Sigmoid colon (tissue), 4 donors: ENCODE measurements at regions not wholly inside any gene's neighbourhood (a gene's known extent, or its start where the extent isn't known, plus 50 kb on each side); places are given as distances from the start of the nearest gene placed in this dataset.

Experiments
- CTCF ChIP-seq, 4 experiments: fragments of 450-650 bp in 3 of 4; fragments of 200-600 bp in 1 of 4; IDR thresholded peaks; one replicate each; pipeline ENCODE4 v1.5.1; 2016 to 2019; ENCODE audit warnings: antibody characterized with exemption in 4 of 4, mild to moderate bottlenecking in 3 of 4, moderate library complexity in 2 of 4
- EP300 ChIP-seq, 4 donors: sonication (generic); formaldehyde crosslinking; IDR thresholded peaks; one replicate each; pipeline ENCODE4 v1.6.1; 2017; ENCODE audit warnings: antibody characterized with exemption in 4 of 4
- POLR2A ChIP-seq, 2 donors: fragments of 450-650 bp; IDR thresholded peaks; one replicate each; pipeline ENCODE4 v1.6.1; 2016; ENCODE audit warnings: antibody characterized with exemption in 2 of 2, mild to moderate bottlenecking in 2 of 2, moderate library complexity in 2 of 2

- no peak for TF ChIP-seq CTCF (IDR thresholded peaks at IDR 0.05)
- no peak for TF ChIP-seq POLR2A (IDR thresholded peaks at IDR 0.05)
- no peak for TF ChIP-seq EP300 (IDR thresholded peaks at IDR 0.05)
Measured at GRCh38 chr5:28505121-28505520, 1466.7 kb upstream of the CDH9 start.
